Trophoblast cell (in vitro differentiated cells and primary cell): ENCODE measurements at regions not wholly inside any gene's neighbourhood (a gene's known extent, or its start where the extent isn't known, plus 50 kb on each side); places are given as distances from the start of the nearest gene placed in this dataset.

Experiments
- DNase-seq, 2 donors: peaks; one replicate each; pipeline ENCODE4 v3.0.0-alpha.2; 2016
- H2AFZ ChIP-seq: 2 replicates; pipeline ENCODE4 v1.6.1; 2013; ENCODE audit warnings: low read length, moderate library complexity, mild to moderate bottlenecking; ENCODE audit not compliant: insufficient read depth, poor library complexity
- H2AK5ac ChIP-seq: 2 replicates; pipeline ENCODE4 v1.6.1; 2013; ENCODE audit warnings: mild to moderate bottlenecking, low read length
- H2BK120ac ChIP-seq: 2 replicates; pipeline ENCODE4 v1.6.1; 2013; ENCODE audit warnings: low read length, mild to moderate bottlenecking, moderate library complexity; ENCODE audit not compliant: insufficient read depth, poor library complexity
- H2BK12ac ChIP-seq: 2 replicates; pipeline ENCODE4 v1.6.1; 2013; ENCODE audit warnings: mild to moderate bottlenecking, low read length, moderate library complexity
- H2BK5ac ChIP-seq: 2 replicates; pipeline ENCODE4 v1.6.1; 2013; ENCODE audit warnings: low read length, low read depth, moderate library complexity, mild to moderate bottlenecking; ENCODE audit not compliant: poor library complexity
- H3K14ac ChIP-seq: 2 replicates; pipeline ENCODE4 v1.6.1; 2013; ENCODE audit warnings: mild to moderate bottlenecking, low read length
- H3K18ac ChIP-seq: 2 replicates; pipeline ENCODE4 v1.6.1; 2013; ENCODE audit warnings: mild to moderate bottlenecking, low read length
- H3K23ac ChIP-seq: 2 replicates; pipeline ENCODE4 v1.6.1; 2013; ENCODE audit warnings: low read length
- H3K27ac ChIP-seq: 2 replicates; pipeline ENCODE4 v1.5.1; 2013; ENCODE audit warnings: low read depth, mild to moderate bottlenecking, inconsistent platforms, low read length, moderate library complexity
- H3K27me3 ChIP-seq: 2 replicates; pipeline ENCODE4 v1.6.1; 2013; ENCODE audit warnings: inconsistent platforms, mild to moderate bottlenecking, low read length, moderate library complexity; ENCODE audit not compliant: insufficient read depth
- H3K36me3 ChIP-seq, 2 experiments: 1 replicate in 1 of 2; 2 replicates in 1 of 2; pipeline ENCODE4 v1.6.1; 2013; ENCODE audit warnings: low read length in 2 of 2, mild to moderate bottlenecking in 2 of 2, moderate library complexity in 1 of 2; ENCODE audit not compliant: insufficient read depth in 2 of 2, control insufficient read depth in 1 of 2
- H3K4ac ChIP-seq: 2 replicates; pipeline ENCODE4 v1.6.1; 2013; ENCODE audit warnings: low read depth, mild to moderate bottlenecking, low read length, moderate library complexity
- H3K4me1 ChIP-seq, 2 experiments: 1 replicate in 1 of 2; 2 replicates in 1 of 2; pipeline ENCODE4 v1.6.1; 2013; ENCODE audit warnings: low read length in 2 of 2, mild to moderate bottlenecking in 2 of 2, moderate library complexity in 1 of 2; ENCODE audit not compliant: insufficient read depth in 2 of 2, control insufficient read depth in 1 of 2
- H3K4me2 ChIP-seq: 2 replicates; pipeline ENCODE4 v1.6.1; 2013; ENCODE audit warnings: inconsistent platforms, mild to moderate bottlenecking, low read length, moderate library complexity
- H3K4me3 ChIP-seq: 2 replicates; pipeline ENCODE4 v1.5.1; 2013; ENCODE audit warnings: mild to moderate bottlenecking, low read depth, low read length, inconsistent platforms
- H3K79me1 ChIP-seq: one replicate; pipeline ENCODE4 v1.6.1; 2013; ENCODE audit warnings: low read length
- H3K79me2 ChIP-seq: 2 replicates; pipeline ENCODE4 v1.6.1; 2013; ENCODE audit warnings: low read length, mild to moderate bottlenecking; ENCODE audit not compliant: control insufficient read depth, insufficient read depth, poor library complexity
- H3K9ac ChIP-seq: 2 replicates; pipeline ENCODE4 v1.6.1; 2013; ENCODE audit warnings: mild to moderate bottlenecking, low read length
- H3K9me3 ChIP-seq: 2 replicates; pipeline ENCODE4 v1.6.1; 2013; ENCODE audit warnings: low read depth, mild to moderate bottlenecking, control low read depth, inconsistent platforms, low read length; ENCODE audit not compliant: insufficient read depth
- H4K12ac ChIP-seq: 2 replicates; pipeline ENCODE4 v1.6.1; 2013; ENCODE audit warnings: low read depth, mild to moderate bottlenecking, low read length, moderate library complexity
- H4K8ac ChIP-seq: 2 replicates; pipeline ENCODE4 v1.6.1; 2013; ENCODE audit warnings: low read depth, mild to moderate bottlenecking, low read length, moderate library complexity
- H4K91ac ChIP-seq: one replicate; pipeline ENCODE4 v1.6.1; 2013; ENCODE audit warnings: low read depth, mild to moderate bottlenecking, low read length, moderate library complexity
- WGBS: extraction: QIAGEN DNeasy Blood & Tissue Kit; methylation state at CpG from one replicate; pipeline ENCODE4 v1.1.7; 2013; ENCODE audit warnings: missing lambda C conversion rate; ENCODE audit not compliant: insufficient read length, insufficient coverage; ENCODE audit errors: extremely low coverage; 5-methylcytosine and 5-hydroxymethylcytosine counted together

DNA sequence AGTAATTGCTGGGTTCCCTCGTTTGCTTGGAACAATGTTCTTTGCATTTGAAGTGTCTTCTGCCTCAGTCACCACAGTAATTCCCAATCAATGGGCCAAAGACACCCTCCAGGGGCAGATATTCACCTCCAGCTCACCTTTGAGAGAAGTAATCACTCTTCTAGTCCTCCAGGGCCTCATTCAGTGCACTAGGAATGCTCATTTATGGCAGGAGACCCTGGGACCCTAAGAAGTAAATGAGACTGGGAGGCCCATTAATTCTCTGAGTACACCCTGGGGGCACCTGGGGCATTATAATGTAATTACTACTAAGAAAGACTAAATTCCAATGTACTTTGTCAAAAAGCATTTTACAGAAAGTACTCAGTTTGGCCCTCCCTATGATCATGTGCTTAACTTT lies 158.2 kb upstream of the XYLT1 start:
- no peak overlapping the region for H3K14ac ChIP-seq
- H3K4me1 ChIP-seq = peaks cover 0 to 7% of the 10 kb centered on the region in 2 experiments
- no peaks in the 10 kb centered on the region for H3K79me1 ChIP-seq
- H3K27me3 ChIP-seq = no peaks in the 10 kb centered on the region
- H4K91ac ChIP-seq = no peak overlapping the region
- no peak overlapping the region for H2BK12ac ChIP-seq
- no peak overlapping the region for H3K18ac ChIP-seq
- no peak overlapping the region for H3K27ac ChIP-seq
- H2BK5ac ChIP-seq = no peak overlapping the region
- peaks cover 4% of the 10 kb centered on the region for H3K9me3 ChIP-seq
- H2BK120ac ChIP-seq = no peak overlapping the region
- no peak overlapping the region for H3K9ac ChIP-seq
- no peak overlapping the region for H3K4me3 ChIP-seq
- no peaks in the 10 kb centered on the region for H3K79me2 ChIP-seq
- H3K4ac ChIP-seq = no peak overlapping the region
- H4K8ac ChIP-seq = no peak overlapping the region
- no CpG with 5 or more reads among the region's 1 CpG for WGBS
- no peak overlapping the region for H2AK5ac ChIP-seq
- no peak overlapping the region for H4K12ac ChIP-seq
- no peak overlapping the region for H3K23ac ChIP-seq
- H3K36me3 ChIP-seq = no peaks in the 10 kb centered on the region
- H2AFZ ChIP-seq = no peak overlapping the region
- DNase-seq = no peak
- no peak overlapping the region for H3K4me2 ChIP-seq

DNA sequence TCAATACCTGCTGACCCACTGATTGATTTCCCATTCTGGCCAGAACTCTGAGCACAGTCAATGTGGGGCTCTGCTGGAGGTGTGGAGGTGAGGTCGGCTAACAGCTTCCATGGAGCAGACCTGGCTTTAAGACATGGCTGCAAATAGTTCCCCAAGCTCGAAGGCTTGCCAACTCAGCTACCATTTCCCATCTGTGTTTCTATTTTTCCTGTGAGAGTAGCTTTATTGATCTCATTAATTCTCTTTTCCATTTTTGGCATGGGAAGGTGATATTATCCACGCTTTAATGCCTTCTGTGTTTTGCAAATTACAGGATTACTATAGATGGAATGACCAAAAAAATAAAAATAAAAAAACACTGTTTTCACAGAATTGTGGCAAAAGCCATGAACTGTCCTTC lies 151.6 kb upstream of the XYLT1 start:
- Histone ChIP-seq H3K14ac (no peak overlapping the region), H2BK120ac (no peak overlapping the region), H3K4ac (no peak overlapping the region), H3K36me3 (no peaks in the 10 kb centered on the region), H3K4me1 (no peaks in the 10 kb centered on the region), H3K4me2 (no peak overlapping the region), H3K18ac (no peak overlapping the region), H3K79me2 (no peaks in the 10 kb centered on the region), H3K9ac (no peak overlapping the region), H3K9me3 (peaks cover 2% of the 10 kb centered on the region), H2AFZ (no peak overlapping the region), H3K27ac (no peak overlapping the region), H3K23ac (no peak overlapping the region), H3K27me3 (no peaks in the 10 kb centered on the region), H3K79me1 (no peaks in the 10 kb centered on the region), H2AK5ac (no peak overlapping the region), H4K12ac (no peak overlapping the region), H2BK12ac (no peak overlapping the region), H4K8ac (no peak overlapping the region), H3K4me3 (no peak overlapping the region), H2BK5ac (no peak overlapping the region), H4K91ac (no peak overlapping the region)
- DNase-seq = no peak
- no CpG with 5 or more reads among the region's 3 CpGs for WGBS

- no CpG with 5 or more reads among the region's 8 CpGs for WGBS
- H3K27me3 ChIP-seq = no peaks in the 10 kb centered on the region
- no peak overlapping the region for H3K18ac ChIP-seq
- no peak overlapping the region for H2BK120ac ChIP-seq
- DNase-seq = no peak
- no peak overlapping the region for H2BK5ac ChIP-seq
- no peaks in the 10 kb centered on the region for H3K79me1 ChIP-seq
- H3K4me2 ChIP-seq = no peak overlapping the region
- no peak overlapping the region for H2BK12ac ChIP-seq
- no peak overlapping the region for H3K4ac ChIP-seq
- no peak overlapping the region for H3K9ac ChIP-seq
- no peak overlapping the region for H3K4me3 ChIP-seq
- H3K79me2 ChIP-seq = no peaks in the 10 kb centered on the region
- no peak overlapping the region for H4K8ac ChIP-seq
- H3K9me3 ChIP-seq = no peaks in the 10 kb centered on the region
- H2AFZ ChIP-seq = no peak overlapping the region
- H3K23ac ChIP-seq = no peak overlapping the region
- no peak overlapping the region for H2AK5ac ChIP-seq
- H4K91ac ChIP-seq = no peak overlapping the region
- no peaks in the 10 kb centered on the region for H3K36me3 ChIP-seq
- no peak overlapping the region for H3K27ac ChIP-seq
- H3K14ac ChIP-seq = no peak overlapping the region
- H4K12ac ChIP-seq = no peak overlapping the region
- no peaks in the 10 kb centered on the region for H3K4me1 ChIP-seq
Observed at GRCh38 chr16:17619261-17619660, 148.5 kb upstream of the XYLT1 start.

DNA sequence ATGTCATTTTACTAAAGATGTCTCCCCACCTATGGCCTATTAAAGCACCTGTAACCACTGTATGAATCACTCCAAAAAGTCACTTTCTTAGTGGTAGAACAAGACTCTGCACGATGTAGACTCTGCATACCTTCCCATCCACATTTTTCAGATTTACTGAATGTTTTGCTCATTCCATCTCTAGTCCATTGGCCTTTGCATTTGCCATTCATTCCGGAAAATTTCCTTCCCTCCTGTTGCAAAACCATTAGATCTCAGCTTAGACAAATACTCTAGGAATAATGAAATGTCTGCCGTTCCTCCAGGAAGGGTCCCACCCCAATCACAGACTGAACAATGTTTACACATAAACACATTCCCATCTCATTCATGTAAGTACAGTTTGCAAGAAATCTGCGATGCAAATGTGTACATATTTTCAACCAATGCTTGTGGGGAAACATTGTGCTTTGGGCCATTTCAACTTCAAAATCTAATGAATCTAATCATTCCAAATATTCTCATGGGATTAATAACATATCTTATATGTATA lies 146.3 kb upstream of the XYLT1 start:
- no peaks in the 10 kb centered on the region for H3K79me2 ChIP-seq
- WGBS = no CpG with 5 or more reads among the region's 4 CpGs

More for the DNA sequence above, 146.3 kb upstream of the XYLT1 start:
- H2AK5ac ChIP-seq = no peak overlapping the region
- H3K14ac ChIP-seq = no peak overlapping the region
- no peak overlapping the region for H4K8ac ChIP-seq
- H3K18ac ChIP-seq = no peak overlapping the region
- no peak overlapping the region for H3K4ac ChIP-seq
- no peak overlapping the region for H3K23ac ChIP-seq
- no peak overlapping the region for H3K9ac ChIP-seq
- peaks cover 4% of the 10 kb centered on the region for H3K79me1 ChIP-seq
- no peaks in the 10 kb centered on the region for H3K9me3 ChIP-seq
- no peak overlapping the region for H2BK5ac ChIP-seq
- H3K4me3 ChIP-seq = no peak overlapping the region
- no peaks in the 10 kb centered on the region for H3K36me3 ChIP-seq
- H4K12ac ChIP-seq = no peak overlapping the region
- no peak overlapping the region for H2BK120ac ChIP-seq
- no peak overlapping the region for H3K27ac ChIP-seq
- peaks cover 0 to 5% of the 10 kb centered on the region in 2 experiments for H3K4me1 ChIP-seq
- H3K4me2 ChIP-seq = no peak overlapping the region
- H3K27me3 ChIP-seq = no peaks in the 10 kb centered on the region
- H4K91ac ChIP-seq = no peak overlapping the region
- DNase-seq = peak; percentile 67 to 96
- no peak overlapping the region for H2AFZ ChIP-seq
- no peak overlapping the region for H2BK12ac ChIP-seq
